Neural progenitor cell (in vitro differentiated cells): ENCODE measurements at regions not wholly inside any gene's neighbourhood (a gene's known extent, or its start where the extent isn't known, plus 50 kb on each side); places are given as distances from the start of the nearest gene placed in this dataset.

ENCODE experiments used
- CTCF ChIP-seq: fragments of 200-600 bp; sonication (generic); IDR thresholded peaks from 2 replicates; pipeline ENCODE4 v1.5.1; 2017; ENCODE audit warnings: antibody characterized with exemption, mild to moderate bottlenecking
- EZH2 ChIP-seq: fragments of 200-600 bp; sonication (generic); IDR thresholded peaks from 2 replicates; pipeline ENCODE4 v1.6.1; 2017; ENCODE audit warnings: antibody characterized with exemption, mild to moderate bottlenecking, moderate library complexity
- EZH2phosphoT487 ChIP-seq: fragments of 200-600 bp; sonication (generic); IDR thresholded peaks from 2 replicates; pipeline ENCODE4 v1.6.1; 2017; ENCODE audit warnings: antibody characterized with exemption

- TF ChIP-seq EZH2phosphoT487 = no peak
- no peak for TF ChIP-seq CTCF
- TF ChIP-seq EZH2 = no peak
These were observed 478.7 kb upstream of the ADAMTS9 start for GRCh38 chr3:65166531-65166930.
